Skin of body (tissue), 2 donors: ENCODE measurements at regions not wholly inside any gene's neighbourhood (a gene's known extent, or its start where the extent isn't known, plus 50 kb on each side); places are given as distances from the start of the nearest gene placed in this dataset. TPM values are rescaled to one million over a fixed set of nuclear protein-coding genes. Genes with fewer than 3 reads are reported as not detected.

Experiments used
- DNase-seq: peaks from one replicate; lab custom pipeline; 2025; lab: John Stamatoyannopoulos, UW
- small RNA-seq: library from RNA; depleted of rRNA; stranded (forward); fragments of <200 nt; gene quantifications from one replicate; pipeline ENCODE3, GENCODE V24; 2014; ENCODE audit warnings: low replicate concordance

GRCh38 chr2:209358992-209359391 lies 64.9 kb upstream of the MAP2 start:
- DNase-seq, result no peak

GRCh38 chr2:209367075-209367747 lies 56.6 kb upstream of the MAP2 start:
- no peak for DNase-seq

GRCh38 chr2:209368406-209368805 lies 55.4 kb upstream of the MAP2 start:
- DNase-seq, result no peak

- DNase-seq, result no peak
Measured at GRCh38 chr2:209368914-209369313, 54.9 kb upstream of the MAP2 start.

GRCh38 chr2:209369656-209370055 lies 54.2 kb upstream of the MAP2 start:
- DNase-seq, result no peak

- no peak for DNase-seq
Measured at GRCh38 chr2:209371407-209371806, 52.4 kb upstream of the MAP2 start.

Small RNA genes in the stretch of these regions (small RNA-seq; reads per million reads assigned to genes)
- not detected for gene RNA5SP117
